Left lung (tissue), 4 donors: ENCODE measurements at regions not wholly inside any gene's neighbourhood (a gene's known extent, or its start where the extent isn't known, plus 50 kb on each side); places are given as distances from the start of the nearest gene placed in this dataset.

ENCODE experiments used
- ATAC-seq: fragments of 200-7000 bp; cut with Tn5 transposase; one replicate; pipeline ENCODE4 v1.9.1; 2020; ENCODE audit warnings: moderate library complexity
- DNase-seq, 4 donors: peaks; one replicate each; pipeline ENCODE4 v3.0.0-alpha.2; 2013 to 2020
- H3K27ac ChIP-seq, 2 donors: fragments of 200-600 bp; sonication (generic) in 1 of 2; one replicate each; pipeline versions ENCODE4 v1.5.0 to v1.8.0; 2020 to 2021
- H3K27me3 ChIP-seq, 2 donors: fragments of 200-600 bp; sonication (generic) in 1 of 2; one replicate each; pipeline versions ENCODE4 v1.5.0 to v1.8.0; 2020 to 2021
- H3K36me3 ChIP-seq, 2 donors: fragments of 200-600 bp; sonication (generic) in 1 of 2; one replicate each; pipeline versions ENCODE4 v1.5.0 to v1.8.0; 2020 to 2021
- H3K4me1 ChIP-seq, 2 donors: fragments of 200-600 bp; one replicate each; pipeline ENCODE4 v1.8.0; 2021
- H3K4me3 ChIP-seq, 2 donors: fragments of 200-600 bp; sonication (generic) in 1 of 2; one replicate each; pipeline versions ENCODE4 v1.5.0 to v1.8.0; 2020 to 2021; ENCODE audit warnings: mild to moderate bottlenecking in 1 of 2
- H3K9me3 ChIP-seq, 2 donors: fragments of 200-600 bp; sonication (generic) in 1 of 2; one replicate each; pipeline versions ENCODE4 v1.5.0 to v1.8.0; 2020 to 2021
- intact Hi-C, 2 donors: fragments of 100-400 bp; cut with DNase I; formaldehyde crosslinking; loops; one replicate each; pipeline versions ENCODE4 v1.11.2 to v1.14.2; 2022
- TF ChIP-seq, protein P1 (sequence below), 2 donors: fragments of 200-600 bp; sonication (generic) in 1 of 2; IDR thresholded peaks; one replicate each; pipeline versions ENCODE4 v1.5.0 to v1.8.0; 2021; ENCODE audit warnings: antibody characterized with exemption in 2 of 2
- donor health status: DM: no; HTN: yes; CAD: no.
- donor health status: DM: no; HTN: no; CAD: no.

DNA sequence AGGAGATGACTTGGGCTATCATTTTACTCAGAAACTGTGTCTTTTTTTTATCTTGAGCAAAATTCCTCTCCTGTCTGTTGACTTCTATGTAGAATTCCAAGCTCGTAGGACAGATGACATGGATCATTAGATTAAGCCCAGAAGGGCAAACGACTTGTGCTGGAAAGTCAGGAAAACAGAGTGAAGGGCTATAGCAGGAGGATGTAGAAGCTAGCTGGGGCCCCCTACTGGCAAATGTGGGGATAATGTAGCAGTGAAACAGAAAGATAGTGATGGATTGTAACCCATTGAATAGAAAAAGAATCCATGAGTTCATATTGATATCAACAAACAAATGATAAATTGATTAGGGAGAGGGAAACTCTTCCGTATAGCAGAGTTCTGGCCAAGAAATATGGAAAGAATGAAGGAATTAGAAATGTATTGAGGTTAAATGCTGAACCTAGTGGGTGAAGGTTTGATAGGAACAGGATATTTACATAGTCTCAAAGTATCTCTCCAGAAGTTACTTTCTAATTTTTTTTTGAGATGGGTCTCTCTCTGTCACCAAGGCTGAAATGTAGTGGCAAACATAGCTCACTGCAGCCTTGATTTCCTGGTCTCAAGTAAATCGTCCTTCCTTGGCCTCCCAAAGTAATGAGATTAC, 103.6 kb downstream of the LYZL1 start:
- Histone ChIP-seq H3K36me3 (no peaks in the 10 kb centered on the region), H3K27ac (no peak overlapping the region), H3K4me3 (no peak overlapping the region), H3K4me1 (no peaks in the 10 kb centered on the region), H3K27me3 (no peaks in the 10 kb centered on the region), H3K9me3 (no peaks in the 10 kb centered on the region)
- TF ChIP-seq, protein P1, sequence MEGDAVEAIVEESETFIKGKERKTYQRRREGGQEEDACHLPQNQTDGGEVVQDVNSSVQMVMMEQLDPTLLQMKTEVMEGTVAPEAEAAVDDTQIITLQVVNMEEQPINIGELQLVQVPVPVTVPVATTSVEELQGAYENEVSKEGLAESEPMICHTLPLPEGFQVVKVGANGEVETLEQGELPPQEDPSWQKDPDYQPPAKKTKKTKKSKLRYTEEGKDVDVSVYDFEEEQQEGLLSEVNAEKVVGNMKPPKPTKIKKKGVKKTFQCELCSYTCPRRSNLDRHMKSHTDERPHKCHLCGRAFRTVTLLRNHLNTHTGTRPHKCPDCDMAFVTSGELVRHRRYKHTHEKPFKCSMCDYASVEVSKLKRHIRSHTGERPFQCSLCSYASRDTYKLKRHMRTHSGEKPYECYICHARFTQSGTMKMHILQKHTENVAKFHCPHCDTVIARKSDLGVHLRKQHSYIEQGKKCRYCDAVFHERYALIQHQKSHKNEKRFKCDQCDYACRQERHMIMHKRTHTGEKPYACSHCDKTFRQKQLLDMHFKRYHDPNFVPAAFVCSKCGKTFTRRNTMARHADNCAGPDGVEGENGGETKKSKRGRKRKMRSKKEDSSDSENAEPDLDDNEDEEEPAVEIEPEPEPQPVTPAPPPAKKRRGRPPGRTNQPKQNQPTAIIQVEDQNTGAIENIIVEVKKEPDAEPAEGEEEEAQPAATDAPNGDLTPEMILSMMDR (IDR thresholded peaks at IDR 0.05): peak; percentile 67 to 84
- ATAC-seq (peak; percentile 84), DNase-seq (peak in 2 of 4 donors; percentile 39 to 61)
- intact Hi-C loops: loop anchor here in 1 of 2 donors (10.0 kb wide), 1 partner anchor 52 kb away; no protein-coding TSS in a partner anchor

- Histone ChIP-seq H3K27me3 (no peaks in the 10 kb centered on the region), H3K27ac (no peak overlapping the region), H3K9me3 (no peaks in the 10 kb centered on the region), H3K4me3 (no peak overlapping the region), H3K4me1 (no peaks in the 10 kb centered on the region), H3K36me3 (no peaks in the 10 kb centered on the region)
- intact Hi-C loops: loop anchor here in 1 of 2 donors (10.0 kb wide), 1 partner anchor 50 kb away; no protein-coding TSS in a partner anchor
- DNase-seq: peak in 1 of 4 donors; percentile 41
- ATAC-seq: no peak
- TF ChIP-seq, protein P1 (IDR thresholded peaks at IDR 0.05): no peak
These were observed 105.6 kb downstream of the LYZL1 start for GRCh38 chr10:29394321-29394932.

- DNase-seq: peak in 1 of 4 donors; percentile 57
- Histone ChIP-seq H3K27ac (no peak overlapping the region), H3K36me3 (no peaks in the 10 kb centered on the region), H3K27me3 (no peaks in the 10 kb centered on the region), H3K4me1 (no peaks in the 10 kb centered on the region), H3K9me3 (no peaks in the 10 kb centered on the region), H3K4me3 (no peak overlapping the region)
- intact Hi-C loops: loop anchor here in 1 of 2 donors (10.0 kb wide), 1 partner anchor 49 kb away; no protein-coding TSS in a partner anchor
- no peak for ATAC-seq
- TF ChIP-seq, protein P1 (IDR thresholded peaks at IDR 0.05): no peak
These were observed 106.5 kb downstream of the LYZL1 start for GRCh38 chr10:29395409-29395808.

DNA sequence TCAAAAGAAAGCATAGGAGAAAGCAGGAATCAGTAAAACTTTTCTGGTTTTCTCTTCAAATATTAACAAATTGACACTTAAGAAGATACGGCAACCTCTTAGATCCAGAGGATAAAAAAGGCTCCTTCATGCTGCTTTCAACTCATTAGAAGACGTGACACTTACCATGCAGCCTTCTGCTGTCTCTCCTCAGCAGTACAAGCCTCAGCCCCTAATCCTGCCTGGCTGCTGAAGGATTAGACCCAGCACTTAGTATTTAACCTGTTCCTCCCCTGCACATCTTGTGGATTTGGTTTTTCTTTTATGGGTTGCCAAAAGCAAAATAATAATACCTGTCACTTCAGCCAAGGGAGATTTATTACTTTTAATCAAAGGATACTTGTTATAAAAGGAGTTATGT, 108.4 kb downstream of the LYZL1 start:
- TF ChIP-seq, protein P1 (IDR thresholded peaks at IDR 0.05): no peak
- Histone ChIP-seq H3K9me3 (peaks cover 0 to 6% of the 10 kb centered on the region in 2 donors), H3K27me3 (no peaks in the 10 kb centered on the region), H3K4me3 (no peak overlapping the region), H3K27ac (no peak overlapping the region), H3K4me1 (no peaks in the 10 kb centered on the region), H3K36me3 (no peaks in the 10 kb centered on the region)
- ATAC-seq (no peak), DNase-seq (no peak)
- intact Hi-C loops: loop anchor here in 1 of 2 donors (10.0 kb wide), 1 partner anchor 48 kb away; no protein-coding TSS in a partner anchor

DNA sequence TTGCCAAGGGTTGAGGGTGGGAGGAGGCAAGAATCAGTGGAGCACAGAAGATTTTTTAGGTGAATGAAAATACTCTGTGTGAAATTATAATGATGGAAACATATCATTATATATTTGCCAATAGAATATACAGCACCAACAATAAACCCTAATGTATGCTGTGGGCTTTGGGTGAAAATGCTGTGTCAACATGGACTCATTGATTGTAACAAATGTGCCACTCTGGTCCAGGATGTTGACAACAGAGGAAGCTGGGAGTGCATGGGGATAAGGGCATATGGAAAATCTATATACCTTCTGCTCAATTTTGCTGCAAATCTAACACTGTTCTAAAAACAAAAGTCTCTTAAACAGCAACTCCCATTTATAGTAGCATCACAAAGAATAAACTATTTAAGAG, 114.3 kb downstream of the LYZL1 start:
- no peak overlapping the region for H3K4me3 ChIP-seq
- TF ChIP-seq, protein P1 (IDR thresholded peaks at IDR 0.05): no peak

More for the DNA sequence above, 114.3 kb downstream of the LYZL1 start:
- intact Hi-C loops: no loop called here
- Histone ChIP-seq H3K27ac (no peak overlapping the region), H3K4me1 (no peaks in the 10 kb centered on the region), H3K9me3 (peaks cover 0 to 6% of the 10 kb centered on the region in 2 donors), H3K27me3 (no peaks in the 10 kb centered on the region), H3K36me3 (no peaks in the 10 kb centered on the region)
- ATAC-seq: no peak
- no peak for DNase-seq
